ENCODE measurements at regions not wholly inside any gene's neighbourhood (a gene's known extent, or its start where the extent isn't known, plus 50 kb on each side); places are given as distances from the start of the nearest gene placed in this dataset.

- TF ChIP-seq EP300 (IDR thresholded peaks at IDR 0.05) (no peak), POLR2AphosphoS5 (IDR thresholded peaks at IDR 0.05) (no peak), CTCF (IDR thresholded peaks at IDR 0.05) (no peak), POLR2A (IDR thresholded peaks at IDR 0.05) (no peak)
- 90 to 93% methylated on average over 9 of the region's 9 CpGs for WGBS, 2 donors
- Histone ChIP-seq H3K27me3 (no peaks in the 10 kb centered on the region), H3K36me3 (no peaks in the 10 kb centered on the region), H3K27ac (no peak overlapping the region), H3K9me3 (no peaks in the 10 kb centered on the region), H3K4me3 (no peak overlapping the region), H3K4me1 (no peaks in the 10 kb centered on the region)
- no peak for DNase-seq
- no peak for ATAC-seq (ENCODE audit: low FRiP score in 2 of 2)
These were observed 732.6 kb downstream of the KCNJ3 start for GRCh38 chr2:155431004-155431507.

GRCh38 chr2:155427470-155427869 is 729.0 kb downstream of the KCNJ3 start:
- H3K27me3 ChIP-seq, result no peaks in the 10 kb centered on the region
- no peak overlapping the region for H3K27ac ChIP-seq
- no peaks in the 10 kb centered on the region for H3K9me3 ChIP-seq
- no peak overlapping the region for H3K4me3 ChIP-seq
- ATAC-seq (ENCODE audit: low FRiP score in 2 of 2) (no peak), DNase-seq (no peak)
- TF ChIP-seq POLR2AphosphoS5 (IDR thresholded peaks at IDR 0.05) (no peak), POLR2A (IDR thresholded peaks at IDR 0.05) (no peak), CTCF (IDR thresholded peaks at IDR 0.05) (no peak), EP300 (IDR thresholded peaks at IDR 0.05) (no peak)
- H3K36me3 ChIP-seq, result no peaks in the 10 kb centered on the region
- 68 to 85% methylated on average over 1 of the region's 1 CpG for WGBS, 2 donors
- H3K4me1 ChIP-seq, result no peaks in the 10 kb centered on the region

- H3K4me3 ChIP-seq, result no peak overlapping the region
- H3K27me3 ChIP-seq, result no peaks in the 10 kb centered on the region
- DNase-seq (no peak), ATAC-seq (ENCODE audit: low FRiP score in 2 of 2) (no peak)
- WGBS, 2 donors, result 61 to 75% methylated on average over 2 of the region's 2 CpGs
- no peaks in the 10 kb centered on the region for H3K9me3 ChIP-seq
- no peaks in the 10 kb centered on the region for H3K36me3 ChIP-seq
- H3K27ac ChIP-seq, result no peak overlapping the region
- H3K4me1 ChIP-seq, result no peaks in the 10 kb centered on the region
- TF ChIP-seq CTCF (IDR thresholded peaks at IDR 0.05) (no peak), EP300 (IDR thresholded peaks at IDR 0.05) (no peak), POLR2AphosphoS5 (IDR thresholded peaks at IDR 0.05) (no peak), POLR2A (IDR thresholded peaks at IDR 0.05) (no peak)
These were observed 726.0 kb downstream of the KCNJ3 start for GRCh38 chr2:155424518-155424917.

DNA sequence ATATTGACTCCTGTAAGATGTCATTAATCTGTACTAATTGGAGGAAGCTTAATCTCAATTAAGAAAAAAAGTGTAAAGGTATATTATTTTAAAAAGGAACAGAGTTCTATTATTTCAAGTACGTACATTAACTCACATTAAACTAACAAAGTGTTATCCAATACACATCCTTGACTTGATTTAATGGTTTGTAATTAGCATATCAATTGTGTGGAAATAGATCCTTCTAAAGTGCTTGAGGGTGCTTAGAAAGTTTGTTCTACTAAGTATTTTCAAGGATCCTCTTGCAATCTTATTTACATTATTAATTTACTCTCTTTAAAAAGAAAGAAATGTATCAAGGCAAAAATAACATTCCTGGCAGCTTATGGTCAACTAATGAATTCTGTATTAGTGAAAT is 720.3 kb downstream of the KCNJ3 start:
- no peak for ATAC-seq (ENCODE audit: low FRiP score in 2 of 2)
- 67 to 68% methylated on average over 1 of the region's 1 CpG for WGBS, 2 donors

DNA sequence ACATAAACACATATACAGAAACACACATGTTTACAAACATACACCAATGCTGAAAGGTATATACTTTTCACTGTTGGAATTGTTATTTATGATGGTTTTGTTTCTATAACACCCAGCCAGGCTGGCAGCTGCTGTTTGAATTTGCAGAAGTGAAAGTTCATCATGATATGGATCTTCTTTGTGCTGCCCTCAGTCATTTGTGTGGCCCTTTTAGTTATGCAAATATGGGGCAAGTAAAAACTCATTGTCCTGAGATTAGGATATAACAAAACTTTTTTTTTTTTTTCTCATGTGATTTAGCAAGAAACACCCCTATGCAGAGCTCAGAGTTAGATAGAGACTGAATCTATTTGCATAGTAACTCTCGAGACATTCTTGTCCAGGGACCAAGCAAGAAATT is 714.1 kb downstream of the KCNJ3 start:
- ATAC-seq (ENCODE audit: low FRiP score in 2 of 2) (no peak), DNase-seq (no peak)
- 76 to 78% methylated on average over 1 of the region's 1 CpG for WGBS, 2 donors
- Histone ChIP-seq H3K9me3 (peaks cover 0 to 5% (median 2%) of the 10 kb centered on the region in 4 donors), H3K36me3 (no peaks in the 10 kb centered on the region), H3K4me3 (no peak overlapping the region), H3K27me3 (no peaks in the 10 kb centered on the region), H3K27ac (no peak overlapping the region), H3K4me1 (no peaks in the 10 kb centered on the region)
- TF ChIP-seq CTCF (IDR thresholded peaks at IDR 0.05), result no peak
- TF ChIP-seq EP300 (IDR thresholded peaks at IDR 0.05), result no peak
- no peak for TF ChIP-seq POLR2AphosphoS5 (IDR thresholded peaks at IDR 0.05)
- TF ChIP-seq POLR2A (IDR thresholded peaks at IDR 0.05), result no peak

More for the DNA sequence above, 720.3 kb downstream of the KCNJ3 start:
- H3K9me3 ChIP-seq, result peaks cover 0 to 5% (median 2%) of the 10 kb centered on the region in 4 donors
- H3K27ac ChIP-seq, result no peak overlapping the region
- H3K4me1 ChIP-seq, result no peaks in the 10 kb centered on the region
- no peak overlapping the region for H3K4me3 ChIP-seq
- no peaks in the 10 kb centered on the region for H3K36me3 ChIP-seq
- DNase-seq, result no peak
- no peaks in the 10 kb centered on the region for H3K27me3 ChIP-seq
- no peak for TF ChIP-seq POLR2AphosphoS5 (IDR thresholded peaks at IDR 0.05)
- TF ChIP-seq POLR2A (IDR thresholded peaks at IDR 0.05), result no peak
